SIG-M5 treated with dmso at 0.1 percent for 504 hours (cell line): ENCODE measurements at regions not wholly inside any gene's neighbourhood (a gene's known extent, or its start where the extent isn't known, plus 50 kb on each side); places are given as distances from the start of the nearest gene placed in this dataset.

ENCODE experiments used
- DNase-seq: peaks from one replicate; lab custom pipeline; 2025; ENCODE audit not compliant: unreplicated experiment; lab: John Stamatoyannopoulos, UW

DNA sequence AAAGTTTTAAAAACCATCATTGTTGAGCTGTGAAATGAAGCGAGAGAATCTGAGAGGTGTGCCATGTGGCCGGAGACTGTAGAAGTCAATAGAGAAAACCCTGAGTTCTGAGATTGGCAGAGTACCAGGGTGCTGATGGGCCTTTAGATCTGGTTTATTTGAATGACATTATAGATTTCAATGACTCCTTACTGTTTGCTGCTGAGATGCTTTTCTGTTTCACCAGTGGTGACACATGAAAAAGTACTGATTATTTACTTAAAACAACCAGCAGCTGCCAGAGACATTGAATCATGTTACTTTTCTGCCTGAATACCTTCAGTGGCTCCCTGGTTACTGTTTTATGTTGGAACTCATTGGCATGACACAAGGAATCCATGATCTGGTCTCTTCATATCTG is 602.7 kb upstream of the ZNF804A start:
- DNase-seq: no peak

DNA sequence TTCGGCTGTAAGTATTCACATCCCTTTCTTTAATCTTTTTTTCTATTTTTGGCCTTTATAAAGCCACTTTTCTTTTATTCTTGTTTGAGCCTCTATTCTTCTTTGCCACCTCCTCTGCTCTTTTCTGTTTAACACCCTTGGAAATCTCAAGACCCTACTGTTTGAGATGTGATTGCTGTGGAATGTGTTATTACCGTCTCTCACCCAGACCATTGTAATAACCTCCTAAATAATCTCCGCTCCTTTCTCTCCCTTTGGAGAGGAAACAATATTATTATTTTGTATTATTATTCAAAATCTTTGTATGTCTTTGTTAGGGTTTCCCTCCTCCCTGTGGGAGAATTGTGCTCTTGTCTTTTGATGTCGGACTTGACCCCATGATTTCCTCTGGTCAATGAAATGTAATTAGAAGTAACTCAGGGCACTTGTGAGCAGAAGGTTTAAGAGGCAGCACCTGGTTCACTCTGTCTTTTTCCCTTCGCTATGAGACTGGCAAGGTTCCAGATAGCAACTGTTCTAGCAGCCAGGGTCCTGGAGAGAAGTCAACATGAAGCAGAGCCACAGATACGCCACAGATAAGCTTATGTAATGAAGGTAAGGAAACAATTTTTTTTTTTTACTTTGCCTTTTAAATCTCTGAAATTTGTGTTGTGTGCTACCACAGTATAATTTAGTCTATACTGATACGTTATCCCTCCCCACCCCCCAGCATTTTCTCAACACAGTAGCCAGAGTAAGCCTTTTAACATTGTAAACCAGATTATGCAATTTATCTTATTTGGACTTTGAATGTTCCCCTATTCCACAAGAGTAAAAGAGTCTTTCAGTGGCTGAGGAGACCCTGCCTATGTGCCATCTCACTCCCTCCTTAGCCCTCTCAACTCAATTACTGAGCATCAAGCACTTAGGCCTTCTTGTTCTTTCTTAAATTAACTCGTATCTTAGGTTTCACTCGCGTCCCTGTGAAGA is 601.2 kb upstream of the ZNF804A start:
- no peak for DNase-seq

DNA sequence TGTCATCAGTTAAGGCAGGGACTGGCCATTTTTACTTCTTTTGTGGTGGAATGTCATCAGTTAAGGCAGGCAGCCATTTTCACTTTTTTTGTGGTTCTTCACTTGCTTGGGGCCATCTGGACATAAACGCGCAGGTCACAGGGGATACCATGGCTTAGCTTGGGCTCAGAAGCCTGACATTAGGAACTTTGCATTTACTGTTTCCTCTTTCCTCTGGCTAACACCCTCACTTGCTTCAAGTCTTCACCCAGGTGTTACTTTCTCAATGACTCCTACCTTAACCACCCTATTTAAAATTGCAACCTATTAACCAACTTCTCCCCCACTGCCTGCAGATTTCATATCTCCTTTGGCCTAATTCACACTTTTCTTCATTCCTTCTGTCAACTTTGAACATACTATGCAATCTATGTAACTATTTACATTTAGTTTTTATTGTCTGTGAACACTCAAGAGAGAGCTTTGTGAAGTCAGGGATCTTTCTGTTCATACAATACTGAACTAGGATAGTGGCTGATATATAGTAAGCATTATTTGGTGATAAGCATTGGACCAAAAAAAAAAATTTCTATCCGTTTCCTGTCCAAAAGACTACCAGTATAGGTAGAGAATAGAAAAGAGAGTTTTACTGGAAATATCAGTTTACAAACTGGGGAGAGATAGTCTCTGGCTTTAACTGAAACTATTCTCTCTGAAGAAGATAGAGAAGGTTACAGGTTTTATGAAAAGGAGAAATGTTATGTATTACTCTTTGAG is 600.1 kb upstream of the ZNF804A start:
- no peak for DNase-seq

DNA sequence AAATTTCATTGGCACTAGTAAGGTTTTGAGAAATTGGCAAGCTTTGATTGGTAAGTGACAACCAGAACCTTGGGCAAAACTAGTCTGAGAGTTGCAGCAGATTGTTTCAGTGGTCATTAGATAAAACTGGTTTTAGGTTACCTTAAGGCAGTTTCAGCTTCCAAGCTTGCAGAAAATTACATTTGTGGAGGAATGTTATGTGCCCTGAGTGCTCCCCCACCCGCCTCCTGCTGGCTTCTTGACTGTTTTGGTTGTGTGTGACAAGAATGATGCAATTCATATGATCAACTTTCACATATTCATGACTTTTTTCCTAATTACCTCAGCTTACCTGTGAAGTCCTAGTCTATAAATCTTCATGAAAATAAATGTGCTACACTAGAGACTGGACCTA is 599.5 kb upstream of the ZNF804A start:
- no peak for DNase-seq

DNA sequence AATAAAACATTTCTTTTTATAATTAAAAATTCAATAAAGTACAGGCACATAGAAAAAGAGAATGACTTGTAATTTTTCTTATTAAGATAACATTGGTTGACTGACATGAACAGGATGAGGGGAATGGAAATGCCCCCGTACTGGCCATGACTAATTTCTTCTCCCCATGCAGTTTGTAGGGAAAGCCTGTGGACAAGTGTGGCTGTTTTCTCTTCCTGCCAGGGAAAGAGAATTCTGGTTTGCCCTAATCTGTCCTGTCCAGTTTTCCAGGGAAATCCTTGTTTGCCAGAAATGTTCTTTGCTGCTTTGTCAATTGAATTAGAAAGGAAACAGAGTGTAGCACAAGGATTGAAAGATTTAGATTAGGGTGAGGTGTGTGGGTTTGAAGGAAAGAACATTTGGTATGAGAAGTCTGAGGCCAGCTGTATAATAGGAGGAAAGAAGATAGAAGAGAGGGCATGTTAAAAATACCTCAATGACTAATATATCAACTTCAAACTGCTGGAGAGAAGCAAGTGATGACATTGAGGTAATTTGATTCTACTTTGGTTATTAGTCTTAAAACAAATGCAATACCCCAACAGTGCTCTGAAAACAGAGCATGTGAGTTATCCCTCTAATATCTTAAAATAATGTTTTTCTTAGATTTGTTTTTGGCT is 593.9 kb upstream of the ZNF804A start:
- DNase-seq: no peak

DNA sequence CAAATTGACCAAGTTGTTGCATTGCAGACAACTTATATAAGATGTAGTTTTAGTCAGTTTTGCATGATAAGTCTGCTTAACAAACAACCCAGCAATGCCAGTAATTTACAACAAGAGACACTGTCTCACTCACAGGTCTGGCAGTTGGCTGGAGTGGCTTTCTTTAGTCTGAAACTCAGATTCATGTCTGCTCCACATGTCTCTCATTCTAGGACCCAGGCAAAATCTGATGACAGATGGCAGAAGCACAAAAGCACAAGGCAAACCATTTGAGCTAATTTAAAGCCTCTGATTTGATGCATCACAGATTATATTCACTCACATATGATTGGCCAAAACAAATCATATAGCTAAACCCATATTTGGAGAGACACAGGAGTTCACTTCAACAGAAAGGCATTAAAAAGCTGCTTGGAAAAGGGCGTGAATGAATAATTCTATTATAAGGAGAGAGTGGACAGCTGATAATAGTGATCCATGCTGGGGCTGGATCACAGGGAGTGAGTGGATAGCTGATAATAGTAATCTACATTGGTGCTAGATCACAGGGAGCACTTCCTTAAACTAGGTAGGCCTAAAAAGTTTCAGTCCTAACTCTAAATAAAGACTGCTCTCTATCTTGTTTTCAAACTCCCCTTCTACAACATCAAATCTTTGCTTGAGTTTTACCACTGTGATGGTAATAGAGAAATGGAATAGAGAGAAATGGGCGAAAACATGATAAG is 593.2 kb upstream of the ZNF804A start:
- no peak for DNase-seq

DNA sequence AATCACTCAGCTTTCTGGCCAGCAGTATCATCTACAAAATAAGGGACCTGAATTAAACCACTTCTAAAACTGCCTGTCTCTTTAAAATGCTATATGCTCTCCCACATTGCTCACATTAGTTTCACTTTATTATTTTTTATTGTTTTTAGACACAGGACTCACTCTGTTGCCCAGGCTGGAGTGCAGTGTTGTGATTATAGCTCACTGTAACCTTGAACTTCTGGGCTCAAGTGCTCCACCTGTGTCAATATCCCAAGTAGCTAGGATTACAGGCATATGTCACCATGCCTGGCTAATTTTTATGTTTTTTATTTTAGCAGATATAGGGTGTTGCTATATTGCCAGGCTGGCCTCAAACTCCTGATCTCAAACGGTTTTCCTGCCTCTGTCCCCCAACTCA is 591.3 kb upstream of the ZNF804A start:
- DNase-seq: no peak

DNA sequence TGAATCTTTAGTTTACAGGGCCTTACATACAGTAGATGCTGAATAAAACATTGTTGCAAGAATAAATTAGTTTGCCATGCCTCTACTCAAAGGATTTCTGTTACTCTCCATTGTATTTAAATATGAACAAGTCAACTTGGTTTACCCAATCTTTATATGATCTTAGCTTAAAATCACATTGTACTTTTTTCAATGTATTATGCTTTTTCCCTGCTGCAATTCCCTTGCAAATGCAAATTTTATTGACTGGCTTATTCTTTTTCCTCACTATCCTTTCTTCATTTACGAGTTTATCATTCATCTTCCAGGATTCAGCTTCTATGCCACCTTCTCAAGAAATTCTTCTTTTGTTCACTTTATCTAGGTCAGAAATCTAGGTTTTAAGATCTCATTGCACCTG is 571.4 kb upstream of the ZNF804A start:
- no peak for DNase-seq

DNA sequence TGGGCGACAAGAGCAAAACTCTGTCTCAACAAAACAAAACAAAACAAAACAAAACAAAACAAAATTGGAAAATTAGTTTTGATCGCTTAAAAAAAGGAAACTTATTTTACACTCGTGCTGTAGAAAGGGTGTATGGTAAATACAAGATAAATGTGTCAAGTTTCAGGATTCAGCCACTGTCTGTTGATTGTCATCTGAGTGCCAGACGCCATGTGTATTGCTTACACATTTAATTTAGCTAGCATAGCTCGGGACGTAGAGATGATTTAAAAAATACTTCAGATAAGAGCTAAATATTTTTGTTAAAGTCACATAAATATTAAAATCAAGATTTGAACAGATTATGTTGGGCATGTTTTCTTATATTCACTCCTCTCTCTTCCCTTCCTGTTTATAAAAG is 568.1 kb upstream of the ZNF804A start:
- no peak for DNase-seq

DNA sequence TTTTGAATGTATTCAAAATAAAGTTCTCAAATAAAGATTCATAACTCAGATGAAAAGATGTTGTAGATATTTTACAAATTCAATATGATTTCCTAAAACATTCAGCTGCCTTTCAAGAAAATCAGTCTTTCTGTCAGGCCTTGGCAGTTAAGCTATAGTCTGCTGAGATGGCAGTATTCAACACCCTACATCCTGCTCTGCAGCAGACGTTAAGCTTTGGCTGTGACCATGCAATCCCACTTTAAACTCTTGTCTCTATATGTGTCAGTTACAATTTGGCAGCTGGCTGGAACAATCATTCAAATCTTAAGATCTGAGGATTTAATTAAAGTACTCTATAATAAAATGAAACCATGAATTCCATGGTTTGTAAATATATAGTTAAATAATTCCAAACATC is 567.3 kb upstream of the ZNF804A start:
- DNase-seq: no peak

DNA sequence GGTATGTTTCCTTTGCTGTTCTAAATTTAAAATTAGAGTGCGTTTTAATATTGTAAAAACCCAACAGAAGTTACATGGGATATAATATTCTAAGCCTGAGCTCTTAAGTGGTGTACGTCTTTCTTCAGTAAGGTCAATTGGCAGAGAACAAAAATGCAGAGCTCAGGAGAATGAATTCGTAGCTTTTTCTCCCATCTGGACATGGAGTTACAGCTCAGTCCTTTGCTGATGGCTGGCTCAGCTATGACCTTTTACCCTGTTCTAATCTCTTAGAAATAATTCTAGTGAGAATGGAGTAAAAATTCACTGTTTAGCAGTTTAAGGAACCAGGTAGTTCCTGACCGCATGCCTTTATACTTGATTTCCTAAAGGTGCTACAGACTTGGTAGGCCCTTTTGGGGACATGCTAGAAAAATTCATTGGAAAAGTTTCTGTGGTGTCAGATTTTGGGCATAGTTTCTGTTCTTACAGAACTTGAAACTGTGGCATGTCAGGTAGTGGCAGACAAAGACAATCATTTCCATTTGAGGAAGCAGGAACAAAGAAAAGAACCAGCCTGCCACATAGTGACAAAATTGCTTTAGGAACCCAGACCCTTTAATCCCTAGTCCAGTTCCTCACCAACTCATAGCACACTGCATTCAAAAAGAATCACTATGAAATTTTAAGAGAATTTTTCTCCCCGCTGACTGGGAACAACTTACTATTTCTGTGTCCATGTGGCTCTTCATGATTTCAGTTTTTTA is 566.8 kb upstream of the ZNF804A start:
- DNase-seq: peak; percentile 7

DNA sequence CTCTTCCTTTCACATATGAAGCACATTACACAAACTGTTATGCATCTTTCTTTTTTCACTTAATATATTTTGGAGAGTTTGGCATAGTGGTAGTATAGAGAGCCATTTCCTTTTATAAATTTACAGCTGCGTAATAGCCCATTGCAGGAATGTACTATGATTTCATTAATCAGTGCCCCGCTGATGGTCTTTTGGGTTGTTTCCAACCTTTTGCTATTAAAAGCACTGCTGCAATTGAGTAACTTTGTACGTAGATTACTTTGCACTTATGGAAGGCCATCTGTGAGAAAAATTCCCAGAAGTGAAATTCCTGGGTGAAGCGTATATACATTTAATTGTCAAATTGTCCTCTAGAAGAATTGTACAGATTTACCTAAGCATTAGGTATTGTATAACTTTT is 565.3 kb upstream of the ZNF804A start:
- DNase-seq: no peak

DNA sequence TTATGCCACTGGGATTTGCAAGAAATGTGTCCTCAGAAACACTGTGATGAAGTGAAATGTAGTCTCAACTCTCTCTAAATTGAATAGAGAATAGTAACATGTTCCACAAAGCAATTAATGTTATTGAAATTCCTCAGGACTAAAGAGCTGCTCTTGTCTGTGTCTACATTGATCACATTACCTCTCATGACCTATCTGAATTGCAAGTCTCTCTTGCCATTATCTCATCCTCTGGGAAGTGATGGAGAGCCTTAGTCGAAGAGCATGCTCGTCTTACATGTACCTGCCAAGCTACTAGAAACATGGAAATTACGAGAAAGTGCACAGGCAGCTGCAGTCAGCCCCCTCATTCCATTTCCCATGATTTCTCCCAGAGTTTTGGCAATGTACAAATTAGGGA is 561.1 kb upstream of the ZNF804A start:
- DNase-seq: no peak

DNA sequence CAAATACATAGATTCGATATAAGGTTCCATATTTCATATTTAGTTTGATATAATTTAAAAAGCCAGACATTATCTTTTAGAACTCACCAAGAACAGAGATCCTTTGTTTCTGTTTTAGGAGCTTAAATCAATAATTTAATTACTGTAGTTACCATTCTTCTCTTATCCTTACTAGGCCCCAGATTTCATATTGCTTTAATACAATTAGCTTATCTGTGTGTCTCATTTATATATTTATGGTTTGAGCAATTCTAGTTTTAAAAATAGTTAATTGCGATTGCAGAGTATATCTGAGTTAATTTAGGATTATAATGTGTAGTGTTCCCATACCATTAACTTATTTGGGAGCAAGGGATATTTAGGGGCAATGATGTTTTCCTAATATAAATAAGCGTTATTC is 558.8 kb upstream of the ZNF804A start:
- DNase-seq: no peak

DNA sequence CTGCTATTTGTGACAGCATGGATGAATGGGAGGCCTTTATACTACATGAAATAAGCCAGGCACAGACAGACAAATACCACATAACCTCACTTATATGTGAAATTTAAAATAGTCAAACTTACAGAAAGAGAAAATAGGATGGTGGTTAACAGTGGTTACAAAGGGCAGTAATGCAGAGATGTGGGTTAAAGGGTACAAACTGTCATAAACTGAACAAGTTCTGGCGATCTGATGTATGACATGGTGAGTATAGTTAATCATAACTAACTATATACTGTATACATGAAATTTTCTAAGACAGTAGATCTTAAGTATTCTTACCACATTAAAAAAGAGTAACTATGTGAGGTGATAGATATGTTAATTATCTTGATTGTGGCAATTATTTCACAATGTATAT is 558.1 kb upstream of the ZNF804A start:
- DNase-seq: no peak

DNA sequence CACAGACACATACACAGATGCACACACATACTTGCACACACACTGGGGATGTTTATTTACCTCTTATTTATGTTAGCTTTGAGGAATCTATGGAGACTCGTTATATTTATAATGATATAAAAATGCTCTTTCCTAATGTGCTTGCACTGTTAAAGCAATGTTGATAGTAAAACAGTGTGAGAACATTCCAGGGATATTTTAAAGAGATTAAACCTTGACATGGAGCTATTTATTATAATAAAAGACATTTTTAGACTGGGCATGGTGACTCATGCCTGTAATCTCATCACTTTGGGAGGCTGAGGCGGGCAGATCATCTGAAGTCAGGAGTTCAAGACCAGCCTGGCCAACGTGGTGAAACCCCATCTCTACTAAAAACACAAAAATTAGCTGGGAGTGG is 557.3 kb upstream of the ZNF804A start:
- no peak for DNase-seq

DNA sequence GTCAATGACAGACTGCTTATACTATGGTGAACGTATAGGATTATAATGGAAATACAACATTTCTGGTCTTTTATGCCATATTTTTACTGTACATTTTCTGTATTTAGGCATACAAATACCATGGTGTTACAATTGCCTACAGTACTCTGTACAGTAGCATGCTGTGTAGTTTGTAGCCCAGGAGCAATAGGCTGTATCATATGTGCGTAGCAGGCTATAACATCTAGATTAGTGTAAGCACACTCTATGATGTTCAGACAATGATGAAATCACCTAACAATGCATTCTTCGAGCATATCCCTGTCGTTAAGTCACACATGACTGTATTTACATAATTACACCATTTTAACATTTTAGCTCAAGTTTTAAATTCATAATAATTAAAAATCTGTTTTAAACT is 556.6 kb upstream of the ZNF804A start:
- no peak for DNase-seq

DNA sequence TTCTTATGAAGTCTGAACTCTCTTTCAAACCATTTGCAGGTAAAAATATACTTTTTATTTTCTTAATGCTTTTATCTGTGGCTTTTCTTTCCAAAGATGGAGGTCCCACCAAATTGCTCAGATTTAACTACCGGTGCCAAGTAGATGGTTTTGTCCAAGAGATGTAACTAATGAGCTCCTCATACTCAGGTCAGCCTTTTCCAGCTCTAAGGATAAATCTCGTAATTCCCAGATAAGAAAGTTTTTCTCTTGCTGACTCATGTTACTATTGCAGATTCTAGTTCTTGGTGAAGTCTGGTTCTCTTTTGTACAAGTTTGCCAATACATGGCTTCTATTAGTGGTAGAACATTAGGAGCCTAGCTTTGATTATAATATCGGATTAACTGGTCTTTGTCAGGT is 550.8 kb upstream of the ZNF804A start:
- DNase-seq: no peak

DNA sequence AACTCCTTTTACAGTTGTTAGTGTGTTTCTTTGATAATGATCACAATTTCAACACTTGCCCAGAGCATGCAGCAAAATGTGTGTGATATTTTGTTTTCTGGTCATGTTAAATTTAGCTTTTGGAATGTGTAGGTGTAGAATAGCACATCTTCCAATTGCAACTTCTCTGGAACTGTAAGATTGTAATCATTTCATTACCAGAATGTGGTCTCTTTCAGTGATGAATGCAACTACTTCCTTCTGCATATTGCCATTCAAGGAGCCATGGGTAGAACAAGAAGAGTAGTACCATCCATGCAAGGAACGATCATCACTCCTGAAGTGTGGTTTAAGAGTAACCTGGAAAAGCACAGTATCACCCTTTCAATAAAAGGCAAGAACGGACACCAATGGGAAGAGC is 548.8 kb upstream of the ZNF804A start:
- no peak for DNase-seq

DNA sequence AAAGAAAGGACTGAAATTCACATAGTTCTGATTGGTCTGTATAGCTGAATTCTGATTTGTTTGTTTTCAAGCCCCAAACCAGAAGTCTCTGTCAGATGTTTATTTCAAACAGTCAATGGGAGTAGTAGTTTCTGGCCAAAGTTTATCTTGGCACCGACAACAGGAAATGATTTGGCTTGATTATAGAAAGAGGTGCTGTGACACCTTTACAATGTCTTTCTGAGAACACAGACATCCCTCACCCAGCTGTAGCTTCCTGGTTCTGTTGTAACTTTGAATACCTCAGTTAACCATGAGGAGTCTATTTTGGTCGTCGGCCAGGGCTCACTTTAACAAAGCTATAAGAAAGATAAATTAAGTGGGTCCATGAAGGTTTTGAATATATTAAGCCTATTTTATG is 545.0 kb upstream of the ZNF804A start:
- no peak for DNase-seq
